ENCODE measurements at regions not wholly inside any gene's neighbourhood (a gene's known extent, or its start where the extent isn't known, plus 50 kb on each side); places are given as distances from the start of the nearest gene placed in this dataset.

- 46 to 59% methylated on average over 2 of the region's 2 CpGs for WGBS, 2 donors
- H3K27ac ChIP-seq = no peak overlapping the region
- no peak for TF ChIP-seq POLR2A (IDR thresholded peaks at IDR 0.05)
- TF ChIP-seq CTCF (IDR thresholded peaks at IDR 0.05) = no peak
- no peak for TF ChIP-seq POLR2AphosphoS5 (IDR thresholded peaks at IDR 0.05)
- TF ChIP-seq EP300 (IDR thresholded peaks at IDR 0.05) = no peak
- ATAC-seq (ENCODE audit: low FRiP score in 2 of 2) = no peak
- no peaks in the 10 kb centered on the region for H3K27me3 ChIP-seq
- no peak overlapping the region for H3K4me3 ChIP-seq
- DNase-seq = no peak
- no peaks in the 10 kb centered on the region for H3K36me3 ChIP-seq
- H3K9me3 ChIP-seq = no peaks in the 10 kb centered on the region
- peaks cover 9 to 19% (median 13%) of the 10 kb centered on the region in 4 donors for H3K4me1 ChIP-seq
Measured at GRCh38 chr4:124429746-124430250, 282.7 kb downstream of the ANKRD50 start.

GRCh38 chr4:124431653-124432192, 280.8 kb downstream of the ANKRD50 start:
- Histone ChIP-seq H3K27me3 (no peaks in the 10 kb centered on the region), H3K4me3 (no peak overlapping the region), H3K36me3 (no peaks in the 10 kb centered on the region), H3K27ac (peak overlapping the region in 1 of 4 donors; percentile 17), H3K4me1 (peaks cover 9 to 18% (median 12%) of the 10 kb centered on the region in 4 donors), H3K9me3 (no peaks in the 10 kb centered on the region)
- TF ChIP-seq CTCF (IDR thresholded peaks at IDR 0.05) (no peak), POLR2AphosphoS5 (IDR thresholded peaks at IDR 0.05) (no peak), POLR2A (IDR thresholded peaks at IDR 0.05) (no peak), EP300 (IDR thresholded peaks at IDR 0.05) (no peak)
- 79 to 82% methylated on average over 2 of the region's 2 CpGs for WGBS, 2 donors
- ATAC-seq (ENCODE audit: low FRiP score in 2 of 2) (no peak), DNase-seq (no peak)

- H3K27me3 ChIP-seq = no peaks in the 10 kb centered on the region
- DNase-seq (no peak), ATAC-seq (ENCODE audit: low FRiP score in 2 of 2) (no peak)
- 35 to 39% methylated on average over 4 of the region's 4 CpGs for WGBS, 2 donors
- H3K4me3 ChIP-seq = no peak overlapping the region
- peak overlapping the region in 1 of 4 donors; percentile 17 for H3K27ac ChIP-seq
- TF ChIP-seq EP300 (IDR thresholded peaks at IDR 0.05) (no peak), POLR2AphosphoS5 (IDR thresholded peaks at IDR 0.05) (no peak), POLR2A (IDR thresholded peaks at IDR 0.05) (no peak), CTCF (IDR thresholded peaks at IDR 0.05) (no peak)
- H3K4me1 ChIP-seq = peaks cover 5 to 12% (median 10%) of the 10 kb centered on the region in 4 donors
- H3K36me3 ChIP-seq = no peaks in the 10 kb centered on the region
- H3K9me3 ChIP-seq = no peaks in the 10 kb centered on the region
Measured at GRCh38 chr4:124432500-124432899, 280.0 kb downstream of the ANKRD50 start.

GRCh38 chr4:124433044-124433443, 279.5 kb downstream of the ANKRD50 start:
- ATAC-seq (ENCODE audit: low FRiP score in 2 of 2) = no peak
- no peaks in the 10 kb centered on the region for H3K9me3 ChIP-seq

More at GRCh38 chr4:124433044-124433443, 279.5 kb downstream of the ANKRD50 start:
- WGBS, 2 donors = 69 to 73% methylated on average over 3 of the region's 3 CpGs
- Histone ChIP-seq H3K4me3 (no peak overlapping the region), H3K4me1 (peaks cover 4 to 12% (median 6%) of the 10 kb centered on the region in 4 donors), H3K27ac (no peak overlapping the region), H3K27me3 (no peaks in the 10 kb centered on the region), H3K36me3 (no peaks in the 10 kb centered on the region)
- no peak for DNase-seq
- no peak for TF ChIP-seq EP300 (IDR thresholded peaks at IDR 0.05)
- TF ChIP-seq POLR2A (IDR thresholded peaks at IDR 0.05) = no peak
- no peak for TF ChIP-seq POLR2AphosphoS5 (IDR thresholded peaks at IDR 0.05)
- no peak for TF ChIP-seq CTCF (IDR thresholded peaks at IDR 0.05)

Data from upper lobe of left lung (tissue), 6 donors.